Tibial artery (tissue), 4 donors: ENCODE measurements at regions not wholly inside any gene's neighbourhood (a gene's known extent, or its start where the extent isn't known, plus 50 kb on each side); places are given as distances from the start of the nearest gene placed in this dataset.

Experiments
- DNase-seq, 2 donors: peaks; one replicate each; pipeline ENCODE4 v3.0.0-alpha.2; 2019
- H3K27ac ChIP-seq, 2 donors: fragments of 200-600 bp; sonication (generic) in 1 of 2; 1 replicate in 1 of 2; 2 replicates in 1 of 2; pipeline ENCODE4 v1.5.1; 2018 to 2019; ENCODE audit warnings: mild to moderate bottlenecking in 1 of 2
- H3K27me3 ChIP-seq, 2 donors: fragments of 200-600 bp; sonication (generic) in 1 of 2; one replicate each; pipeline versions ENCODE4 v1.5.1 to v1.6.0; 2016 to 2019
- H3K36me3 ChIP-seq, 3 donors: fragments of 200-600 bp; sonication (generic) in 2 of 3; one replicate each; pipeline ENCODE4 v1.5.1; 2016 to 2019; ENCODE audit warnings: mild to moderate bottlenecking in 2 of 3
- H3K4me1 ChIP-seq, 4 donors: fragments of 200-600 bp; sonication (generic) in 2 of 4; 1 replicate in 3 of 4; 2 replicates in 1 of 4; pipeline ENCODE4 v1.5.1; 2016 to 2019
- H3K4me3 ChIP-seq, 2 donors: fragments of 200-600 bp; sonication (generic) in 1 of 2; 1 replicate in 1 of 2; 2 replicates in 1 of 2; pipeline ENCODE4 v1.5.1; 2018 to 2019; ENCODE audit warnings: mild to moderate bottlenecking in 2 of 2
- H3K9me3 ChIP-seq, 3 donors: fragments of 200-600 bp; sonication (generic) in 1 of 3; one replicate each; pipeline ENCODE4 v1.5.1; 2016 to 2019
- CTCF ChIP-seq, 2 experiments: fragments of 200-600 bp in 1 of 2; fragments of 450-650 bp in 1 of 2; IDR thresholded peaks; one replicate each; pipeline ENCODE4 v1.5.1; 2017 to 2019; ENCODE audit warnings: antibody characterized with exemption in 2 of 2, mild to moderate bottlenecking in 1 of 2, moderate library complexity in 1 of 2
- intact Hi-C: fragments of 100-400 bp; cut with DNase I; formaldehyde crosslinking; loops from one replicate; pipeline ENCODE4 v1.15.0; 2023; ENCODE audit warnings: low total_unique reads

- H3K36me3 ChIP-seq: no peaks in the 10 kb centered on the region
- H3K27me3 ChIP-seq: no peaks in the 10 kb centered on the region
- H3K4me1 ChIP-seq: peaks cover 0 to 14% (median 0%) of the 10 kb centered on the region in 4 donors
- no peak overlapping the region for H3K27ac ChIP-seq
- no peak for DNase-seq
- intact Hi-C loops: no loop called here
- H3K4me3 ChIP-seq: no peak overlapping the region
- H3K9me3 ChIP-seq: no peaks in the 10 kb centered on the region
- no peak for TF ChIP-seq CTCF (IDR thresholded peaks at IDR 0.05)
Measured at GRCh38 chr1:221878134-221878533, 136.2 kb upstream of the DUSP10 start.

GRCh38 chr1:221877311-221877710 is 135.4 kb upstream of the DUSP10 start:
- no peak for TF ChIP-seq CTCF (IDR thresholded peaks at IDR 0.05)
- intact Hi-C loops: no loop called here

GRCh38 chr1:221875004-221875330 is 133.1 kb upstream of the DUSP10 start:
- DNase-seq: no peak
- Histone ChIP-seq H3K36me3 (no peaks in the 10 kb centered on the region), H3K27me3 (no peaks in the 10 kb centered on the region), H3K27ac (no peak overlapping the region), H3K4me3 (no peak overlapping the region), H3K4me1 (peaks cover 0 to 1% (median 0%) of the 10 kb centered on the region in 4 donors), H3K9me3 (no peaks in the 10 kb centered on the region)
- no peak for TF ChIP-seq CTCF (IDR thresholded peaks at IDR 0.05)
- intact Hi-C loops: no loop called here

More at GRCh38 chr1:221877311-221877710, 135.4 kb upstream of the DUSP10 start:
- H3K27ac ChIP-seq: no peak overlapping the region
- H3K36me3 ChIP-seq: no peaks in the 10 kb centered on the region
- no peak overlapping the region for H3K4me3 ChIP-seq
- peaks cover 0 to 14% (median 0%) of the 10 kb centered on the region in 4 donors for H3K4me1 ChIP-seq
- no peaks in the 10 kb centered on the region for H3K27me3 ChIP-seq
- no peaks in the 10 kb centered on the region for H3K9me3 ChIP-seq
- DNase-seq: no peak

- no peaks in the 10 kb centered on the region for H3K9me3 ChIP-seq
- peaks cover 0 to 6% (median 0%) of the 10 kb centered on the region in 4 donors for H3K4me1 ChIP-seq
- no peak overlapping the region for H3K27ac ChIP-seq
- intact Hi-C loops: no loop called here
- no peaks in the 10 kb centered on the region for H3K27me3 ChIP-seq
- H3K36me3 ChIP-seq: no peaks in the 10 kb centered on the region
- no peak for DNase-seq
- no peak overlapping the region for H3K4me3 ChIP-seq
- no peak for TF ChIP-seq CTCF (IDR thresholded peaks at IDR 0.05)
Measured at GRCh38 chr1:221874285-221875003, 132.6 kb upstream of the DUSP10 start.

GRCh38 chr1:221873673-221874072 is 131.8 kb upstream of the DUSP10 start:
- no peak for TF ChIP-seq CTCF (IDR thresholded peaks at IDR 0.05)
- intact Hi-C loops: no loop called here
- H3K27ac ChIP-seq: no peak overlapping the region
- H3K4me1 ChIP-seq: peaks cover 0 to 14% (median 3%) of the 10 kb centered on the region in 4 donors
- no peak for DNase-seq
- H3K4me3 ChIP-seq: no peak overlapping the region
- H3K9me3 ChIP-seq: no peaks in the 10 kb centered on the region
- no peaks in the 10 kb centered on the region for H3K36me3 ChIP-seq
- H3K27me3 ChIP-seq: no peaks in the 10 kb centered on the region
